IMR-90 (cell line): ENCODE measurements at regions not wholly inside any gene's neighbourhood (a gene's known extent, or its start where the extent isn't known, plus 50 kb on each side); places are given as distances from the start of the nearest gene placed in this dataset.

Experiments used
- ATAC-seq: fragments of 200-7000 bp; cut with Tn5 transposase; 2 replicates; pipeline ENCODE4 v1.9.1; 2020; ENCODE audit warnings: low read depth, mild to moderate bottlenecking, moderate library complexity
- BruUV-seq: library from RNA; stranded (reverse); fragments of 400-500 nt; replicated peaks from 2 replicates; lab custom pipeline; 2021; lab: Mats Ljungman, UMichigan
- CTCF ChIA-PET: fragments of 300-600 bp; formaldehyde crosslinking; extraction: SDS; loops from one replicate; lab custom pipeline; 2021; ENCODE audit warnings: antibody characterized with exemption; lab: Yijun Ruan, JAX
- POLR2A ChIA-PET: fragments of 300-600 bp; sonication (Branson Sonifier 250); formaldehyde crosslinking; loops from one replicate; lab custom pipeline; 2022; ENCODE audit warnings: antibody characterized with exemption; ENCODE audit not compliant: unreplicated experiment; lab: Charles Lee
- DNase-seq: peaks from one replicate; pipeline ENCODE4 v3.0.0; 2013
- H2AFZ ChIP-seq: replicated peaks from 2 replicates; pipeline ENCODE3; 2013; ENCODE audit warnings: low read length, mild to moderate bottlenecking; ENCODE audit not compliant: poor library complexity
- H2AK5ac ChIP-seq: 2 replicates; pipeline ENCODE4 v1.6.1; 2013; ENCODE audit warnings: low read depth, low read length, inconsistent platforms
- H2AK9ac ChIP-seq: replicated peaks from 2 replicates; pipeline ENCODE3; 2013; ENCODE audit warnings: mild to moderate bottlenecking, low read depth, low read length, moderate library complexity; ENCODE audit not compliant: poor library complexity
- H2BK120ac ChIP-seq: 2 replicates; pipeline ENCODE4 v1.6.1; 2013; ENCODE audit warnings: low read depth, low read length, inconsistent platforms
- H2BK15ac ChIP-seq: 3 replicates; pipeline ENCODE4 v1.6.1; 2013; ENCODE audit warnings: low read depth, low read length, inconsistent platforms
- H2BK20ac ChIP-seq: 2 replicates; pipeline ENCODE4 v1.6.1; 2013; ENCODE audit warnings: low read depth, mild to moderate bottlenecking, inconsistent platforms, low read length, moderate library complexity
- H2BK5ac ChIP-seq: 2 replicates; pipeline ENCODE4 v1.6.1; 2013; ENCODE audit warnings: mild to moderate bottlenecking, low read depth, low read length, inconsistent platforms; ENCODE audit not compliant: poor library complexity, severe bottlenecking
- H3K14ac ChIP-seq: replicated peaks from 2 replicates; pipeline ENCODE4 v1.6.1; 2013; ENCODE audit warnings: low read depth, low read length, inconsistent platforms
- H3K18ac ChIP-seq: 2 replicates; pipeline ENCODE4 v1.6.1; 2013; ENCODE audit warnings: low read depth, low read length, control low read depth
- H3K23ac ChIP-seq: 2 replicates; pipeline ENCODE4 v1.6.1; 2013; ENCODE audit warnings: low read depth, low read length, inconsistent platforms
- H3K27ac ChIP-seq: 2 replicates; pipeline ENCODE4 v1.5.1; 2013; ENCODE audit warnings: mild to moderate bottlenecking, control low read depth, low read length; ENCODE audit not compliant: insufficient read depth
- H3K27me3 ChIP-seq: 2 replicates; pipeline ENCODE4 v1.6.1; 2013; ENCODE audit warnings: low read length; ENCODE audit not compliant: control insufficient read depth, insufficient read depth
- H3K36me3 ChIP-seq: 2 replicates; pipeline ENCODE4 v1.6.1; 2013; ENCODE audit warnings: low read length, mixed read lengths; ENCODE audit not compliant: control insufficient read depth, insufficient read depth
- H3K4ac ChIP-seq: 2 replicates; pipeline ENCODE4 v1.6.1; 2013; ENCODE audit warnings: low read depth, low read length, inconsistent platforms
- H3K4me1 ChIP-seq: 2 replicates; pipeline ENCODE4 v1.6.1; 2013; ENCODE audit warnings: low read length, mixed read lengths; ENCODE audit not compliant: control insufficient read depth, insufficient read depth
- H3K4me2 ChIP-seq: 2 replicates; pipeline ENCODE4 v1.6.1; 2013; ENCODE audit warnings: low read depth, mild to moderate bottlenecking, control low read depth, low read length, moderate library complexity
- H3K4me3 ChIP-seq: 2 replicates; pipeline ENCODE4 v1.5.1; 2013; ENCODE audit warnings: low read depth, mild to moderate bottlenecking, control low read depth, low read length, moderate library complexity; ENCODE audit not compliant: insufficient read depth
- H3K56ac ChIP-seq: 2 replicates; pipeline ENCODE4 v1.6.1; 2013; ENCODE audit warnings: low read length, inconsistent platforms; ENCODE audit not compliant: insufficient read depth; ENCODE audit errors: extremely low read depth
- H3K79me1 ChIP-seq, 2 experiments: 2 replicates each; pipeline ENCODE4 v1.6.1; 2013; ENCODE audit warnings: low read length in 2 of 2, inconsistent platforms in 1 of 2, low read depth in 1 of 2
- H3K9ac ChIP-seq: 2 replicates; pipeline ENCODE4 v1.6.1; 2013; ENCODE audit warnings: low read depth, low read length, control low read depth
- H3K9me1 ChIP-seq: 2 replicates; pipeline ENCODE4 v1.6.1; 2013; ENCODE audit warnings: low read length, inconsistent platforms; ENCODE audit not compliant: insufficient read depth
- H3K9me3 ChIP-seq: 2 replicates; pipeline ENCODE4 v1.6.1; 2013; ENCODE audit warnings: low read length; ENCODE audit not compliant: control insufficient read depth, insufficient read depth
- H4K20me1 ChIP-seq: 2 replicates; pipeline ENCODE4 v1.6.1; 2013; ENCODE audit warnings: low read length, inconsistent platforms; ENCODE audit not compliant: insufficient read depth
- H4K5ac ChIP-seq: 2 replicates; pipeline ENCODE4 v1.6.1; 2013; ENCODE audit warnings: mild to moderate bottlenecking, low read depth, low read length, control low read depth
- H4K8ac ChIP-seq, 2 experiments: 2 replicates each; pipeline ENCODE4 v1.6.1; 2013; ENCODE audit warnings: low read depth in 2 of 2, low read length in 2 of 2, control low read depth in 1 of 2, inconsistent platforms in 1 of 2
- H4K91ac ChIP-seq: 2 replicates; pipeline ENCODE4 v1.6.1; 2013; ENCODE audit warnings: low read depth, low read length, inconsistent platforms; ENCODE audit not compliant: insufficient read depth
- BHLHE40 ChIP-seq: fragments of 150-350 bp; IDR thresholded peaks from 2 replicates; pipeline ENCODE4 v1.6.1; 2016; ENCODE audit warnings: mild to moderate bottlenecking, low read depth, low read length
- CEBPB ChIP-seq: IDR thresholded peaks from 2 replicates; pipeline ENCODE4 v1.6.1; 2012; ENCODE audit warnings: low read depth, low read length, improper control_type of control experiment
- CTCF ChIP-seq: conservative IDR thresholded peaks from 2 replicates; pipeline ENCODE4 v1.5.1; 2012; ENCODE audit warnings: mild to moderate bottlenecking, low read depth, low read length, improper control_type of control experiment
- FOS ChIP-seq: fragments of 150-350 bp; IDR thresholded peaks from 2 replicates; pipeline ENCODE4 v1.6.1; 2016; ENCODE audit warnings: low read depth, low read length
- MAFK ChIP-seq: IDR thresholded peaks from 2 replicates; pipeline ENCODE4 v1.6.1; 2012; ENCODE audit warnings: low read depth, low read length, improper control_type of control experiment
- MAZ ChIP-seq: IDR thresholded peaks from 2 replicates; pipeline ENCODE4 v1.6.1; 2012; ENCODE audit warnings: low read depth, mild to moderate bottlenecking, low read length, improper control_type of control experiment, moderate library complexity, borderline replicate concordance
- MXI1 ChIP-seq: IDR thresholded peaks from 2 replicates; pipeline ENCODE4 v1.6.1; 2012; ENCODE audit warnings: low read depth, mild to moderate bottlenecking, low read length, moderate library complexity, borderline replicate concordance
- NFE2L2 ChIP-seq: fragments of 150-350 bp; IDR thresholded peaks from 2 replicates; pipeline ENCODE4 v1.6.1; 2016; ENCODE audit warnings: low read depth, mild to moderate bottlenecking, low read length
- WGBS, 2 experiments: methylation state at CpG; one replicate each; pipeline versions ENCODE4 v1.1.5 to v1.1.7; 2013; ENCODE audit warnings: missing lambda C conversion rate in 2 of 2; ENCODE audit not compliant: insufficient read length in 1 of 2; ENCODE audit errors: extremely low coverage in 2 of 2; 5-methylcytosine and 5-hydroxymethylcytosine counted together
- dilution Hi-C: fragments of 300-500 bp; cut with HindIII; formaldehyde crosslinking; loops from one replicate; pipeline ENCODE4 v1.14.3; 2018; ENCODE audit warnings: low sequenced_read_pairs; ENCODE audit not compliant: unreplicated experiment
- in situ Hi-C: fragments of 300-500 bp; cut with MboI; formaldehyde crosslinking; loops from 3 replicates; pipeline ENCODE4 v1.14.3; 2019; ENCODE audit warnings: low sequenced_read_pairs, inconsistent platforms, mixed read lengths
- intact Hi-C: fragments of 100-400 bp; cut with micrococcal nuclease; formaldehyde crosslinking; loops from 2 replicates; pipeline ENCODE4 v1.10.0; 2022
- TF ChIP-seq, protein P1 (sequence below): fragments of 150-350 bp; IDR thresholded peaks from 2 replicates; pipeline ENCODE4 v1.6.1; 2017; ENCODE audit warnings: mild to moderate bottlenecking, antibody characterized with exemption, low read length, low read depth

GRCh38 chr9:3043369-3043768 is 199.5 kb upstream of the PUM3 start:
- no peak overlapping the region for H3K18ac ChIP-seq
- H3K9me3 ChIP-seq: no peaks in the 10 kb centered on the region
- no peak overlapping the region for H4K91ac ChIP-seq
- no peaks in the 10 kb centered on the region for H3K27me3 ChIP-seq
- DNase-seq: peak; percentile 6
- no peaks in the 10 kb centered on the region for H3K36me3 ChIP-seq
- no peaks in the 10 kb centered on the region for H4K20me1 ChIP-seq
- H3K4me2 ChIP-seq: no peak overlapping the region
- TF ChIP-seq MAZ (no peak), MAFK (no peak), CTCF (no peak), NFE2L2 (no peak), FOS (no peak), MXI1 (no peak), BHLHE40 (no peak), CEBPB (no peak)
- TF ChIP-seq, protein P1, sequence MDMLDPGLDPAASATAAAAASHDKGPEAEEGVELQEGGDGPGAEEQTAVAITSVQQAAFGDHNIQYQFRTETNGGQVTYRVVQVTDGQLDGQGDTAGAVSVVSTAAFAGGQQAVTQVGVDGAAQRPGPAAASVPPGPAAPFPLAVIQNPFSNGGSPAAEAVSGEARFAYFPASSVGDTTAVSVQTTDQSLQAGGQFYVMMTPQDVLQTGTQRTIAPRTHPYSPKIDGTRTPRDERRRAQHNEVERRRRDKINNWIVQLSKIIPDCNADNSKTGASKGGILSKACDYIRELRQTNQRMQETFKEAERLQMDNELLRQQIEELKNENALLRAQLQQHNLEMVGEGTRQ: no peak
- no peak overlapping the region for H2BK5ac ChIP-seq
- H2AK5ac ChIP-seq: no peak overlapping the region
- ChIA-PET CTCF (no interaction called here), POLR2A (no interaction called here)
- no peak overlapping the region for H3K4ac ChIP-seq
- no peaks in the 10 kb centered on the region for H3K9me1 ChIP-seq
- no peak overlapping the region for H3K4me3 ChIP-seq
- H3K27ac ChIP-seq: no peak overlapping the region
- no peak overlapping the region for H4K8ac ChIP-seq
- H2AFZ ChIP-seq: no peak overlapping the region
- H3K4me1 ChIP-seq: no peaks in the 10 kb centered on the region
- no peak overlapping the region for H2AK9ac ChIP-seq
- BruUV-seq: no TSS peak
- H3K56ac ChIP-seq: no peak overlapping the region
- no peak overlapping the region for H3K23ac ChIP-seq
- no peak overlapping the region for H3K14ac ChIP-seq
- H2BK15ac ChIP-seq: no peak overlapping the region
- H3K79me1 ChIP-seq: no peaks in the 10 kb centered on the region
- no peak overlapping the region for H2BK20ac ChIP-seq
- no CpG with 5 or more reads among the region's 4 CpGs for WGBS, 2 experiments
- dilution Hi-C loops: no loop called here
- H4K5ac ChIP-seq: no peak overlapping the region
- in situ Hi-C loops: no loop called here
- intact Hi-C loops: no loop called here
- no peak overlapping the region for H2BK120ac ChIP-seq
- ATAC-seq: no peak; the same call in 1 of the 2 replicates
- H3K9ac ChIP-seq: no peak overlapping the region
